H9 (cell line): ENCODE measurements at regions not wholly inside any gene's neighbourhood (a gene's known extent, or its start where the extent isn't known, plus 50 kb on each side); places are given as distances from the start of the nearest gene placed in this dataset.

Experiments used
- DNase-seq: peaks from one replicate; pipeline ENCODE4 v3.0.0-alpha.2; 2017
- H2AFZ ChIP-seq: one replicate; pipeline ENCODE4 v1.6.1; 2013; ENCODE audit warnings: mild to moderate bottlenecking, low read length, control low read depth, moderate library complexity
- H2AK5ac ChIP-seq: 2 replicates; pipeline ENCODE4 v1.6.1; 2013; ENCODE audit warnings: low read length, control low read depth, mixed read lengths; ENCODE audit not compliant: insufficient read length
- H2BK120ac ChIP-seq: one replicate; pipeline ENCODE4 v1.6.1; 2013; ENCODE audit warnings: low read depth, mild to moderate bottlenecking, low read length, control low read depth, inconsistent platforms; ENCODE audit not compliant: poor library complexity, severe bottlenecking
- H2BK12ac ChIP-seq: 2 replicates; pipeline ENCODE4 v1.6.1; 2013; ENCODE audit warnings: low read length, control low read depth, mixed read lengths, low read depth; ENCODE audit not compliant: insufficient read length
- H2BK15ac ChIP-seq: 2 replicates; pipeline ENCODE4 v1.6.1; 2013; ENCODE audit warnings: low read depth, low read length, control low read depth
- H2BK20ac ChIP-seq: one replicate; pipeline ENCODE4 v1.6.1; 2013; ENCODE audit warnings: low read depth, mild to moderate bottlenecking, low read length, control low read depth, inconsistent platforms; ENCODE audit not compliant: poor library complexity, severe bottlenecking
- H2BK5ac ChIP-seq: 2 replicates; pipeline ENCODE4 v1.6.1; 2013; ENCODE audit warnings: low read length, control low read depth, mixed read lengths; ENCODE audit not compliant: insufficient read length
- H3K14ac ChIP-seq: 2 replicates; pipeline ENCODE4 v1.6.1; 2013; ENCODE audit warnings: low read length, control low read depth; ENCODE audit not compliant: insufficient read depth
- H3K18ac ChIP-seq: 2 replicates; pipeline ENCODE4 v1.6.1; 2013; ENCODE audit warnings: low read depth, mild to moderate bottlenecking, mixed read lengths, low read length, control low read depth; ENCODE audit not compliant: insufficient read length
- H3K23ac ChIP-seq: 2 replicates; pipeline ENCODE4 v1.6.1; 2013; ENCODE audit warnings: low read length, control low read depth, mixed read lengths, low read depth; ENCODE audit not compliant: insufficient read length
- H3K23me2 ChIP-seq: 2 replicates; pipeline ENCODE4 v1.6.1; 2013; ENCODE audit warnings: low read depth, mild to moderate bottlenecking, mixed read lengths, low read length, control low read depth; ENCODE audit not compliant: insufficient read length, poor library complexity, severe bottlenecking
- H3K27ac ChIP-seq: 2 replicates; pipeline ENCODE4 v1.5.1; 2013; ENCODE audit warnings: low read length, control low read depth, mixed read lengths, low read depth; ENCODE audit not compliant: insufficient read length
- H3K27me3 ChIP-seq: 2 replicates; pipeline ENCODE4 v1.6.1; 2013; ENCODE audit warnings: low read length, control low read depth, inconsistent platforms; ENCODE audit not compliant: insufficient read depth
- H3K4ac ChIP-seq: 2 replicates; pipeline ENCODE4 v1.6.1; 2013; ENCODE audit warnings: low read depth, mild to moderate bottlenecking, control low read depth, inconsistent platforms, low read length, moderate library complexity
- H3K4me1 ChIP-seq: 2 replicates; pipeline ENCODE4 v1.6.1; 2013; ENCODE audit warnings: low read length, control low read depth, inconsistent platforms; ENCODE audit not compliant: insufficient read depth
- H3K4me2 ChIP-seq: 2 replicates; pipeline ENCODE4 v1.6.1; 2013; ENCODE audit warnings: low read length, control low read depth, mixed read lengths; ENCODE audit not compliant: insufficient read length, insufficient read depth
- H3K56ac ChIP-seq: 2 replicates; pipeline ENCODE4 v1.6.1; 2013; ENCODE audit warnings: low read depth, mild to moderate bottlenecking, mixed read lengths, low read length, control low read depth; ENCODE audit not compliant: insufficient read length
- H3K79me1 ChIP-seq: 2 replicates; pipeline ENCODE4 v1.6.1; 2013; ENCODE audit warnings: low read depth, mild to moderate bottlenecking, moderate library complexity, low read length, control low read depth, inconsistent platforms; ENCODE audit not compliant: insufficient read depth, poor library complexity, severe bottlenecking
- H3K79me2 ChIP-seq: 2 replicates; pipeline ENCODE4 v1.6.1; 2013; ENCODE audit warnings: low read length, control low read depth, inconsistent platforms; ENCODE audit not compliant: insufficient read depth
- H3K9ac ChIP-seq: 2 replicates; pipeline ENCODE4 v1.6.1; 2013; ENCODE audit warnings: low read length, control low read depth, mixed read lengths; ENCODE audit not compliant: insufficient read length; ENCODE audit errors: extremely low read depth
- H3K9me3 ChIP-seq: one replicate; pipeline ENCODE4 v1.6.1; 2013; ENCODE audit warnings: low read depth, low read length, inconsistent platforms; ENCODE audit not compliant: control insufficient read depth
- H3T11ph ChIP-seq: one replicate; pipeline ENCODE4 v1.6.1; 2013; ENCODE audit warnings: mild to moderate bottlenecking, low read length, control low read depth, inconsistent platforms
- H4K20me1 ChIP-seq: one replicate; pipeline ENCODE4 v1.6.1; 2013; ENCODE audit not compliant: control insufficient read depth, insufficient read length, insufficient read depth
- H4K5ac ChIP-seq: 2 replicates; pipeline ENCODE4 v1.6.1; 2013; ENCODE audit warnings: low read depth, mild to moderate bottlenecking, mixed read lengths, low read length, control low read depth; ENCODE audit not compliant: insufficient read length
- H4K8ac ChIP-seq: replicated peaks from 2 replicates; pipeline ENCODE4 v1.6.1; 2013; ENCODE audit warnings: low read length, control low read depth, mixed read lengths, low read depth; ENCODE audit not compliant: insufficient read length
- H4K91ac ChIP-seq: 2 replicates; pipeline ENCODE4 v1.6.1; 2013; ENCODE audit warnings: low read depth, mild to moderate bottlenecking, moderate library complexity, mixed read lengths, low read length, control low read depth; ENCODE audit not compliant: insufficient read length
- H3K27ac Mint-ChIP-seq, 3 experiments: 2 replicates in 2 of 3; 3 replicates in 1 of 3; pipeline ENCODE4 v1.8.0; 2020 to 2021; ENCODE audit warnings: mixed read lengths in 3 of 3, mild to moderate bottlenecking in 1 of 3, moderate library complexity in 1 of 3
- H3K27me3 Mint-ChIP-seq: 2 replicates; pipeline ENCODE4 v1.8.0; 2021; ENCODE audit warnings: low read depth, mild to moderate bottlenecking, moderate library complexity, mixed read lengths
- H3K36me3 Mint-ChIP-seq, 3 experiments: 2 replicates in 2 of 3; 3 replicates in 1 of 3; pipeline ENCODE4 v1.8.0; 2020 to 2021; ENCODE audit warnings: low read depth in 3 of 3, mixed read lengths in 3 of 3; ENCODE audit not compliant: insufficient read depth in 1 of 3
- H3K4me1 Mint-ChIP-seq, 2 experiments: 2 replicates each; pipeline ENCODE4 v1.8.0; 2020; ENCODE audit warnings: mixed read lengths in 2 of 2
- H3K4me3 Mint-ChIP-seq, 2 experiments: 2 replicates in 1 of 2; 3 replicates in 1 of 2; pipeline ENCODE4 v1.8.0; 2020 to 2021; ENCODE audit warnings: mild to moderate bottlenecking in 2 of 2, mixed read lengths in 2 of 2, moderate library complexity in 1 of 2
- H3K9me3 Mint-ChIP-seq, 2 experiments: 2 replicates in 1 of 2; 3 replicates in 1 of 2; pipeline ENCODE4 v1.8.0; 2020; ENCODE audit warnings: mild to moderate bottlenecking in 2 of 2, mixed read lengths in 2 of 2, moderate library complexity in 1 of 2
- TF ChIP-seq, protein P1 (sequence below): fragments of 200-600 bp; sonication (generic); conservative IDR thresholded peaks from 3 replicates; pipeline ENCODE4 v1.8.0; 2021; ENCODE audit warnings: antibody characterized with exemption, mild to moderate bottlenecking

DNA sequence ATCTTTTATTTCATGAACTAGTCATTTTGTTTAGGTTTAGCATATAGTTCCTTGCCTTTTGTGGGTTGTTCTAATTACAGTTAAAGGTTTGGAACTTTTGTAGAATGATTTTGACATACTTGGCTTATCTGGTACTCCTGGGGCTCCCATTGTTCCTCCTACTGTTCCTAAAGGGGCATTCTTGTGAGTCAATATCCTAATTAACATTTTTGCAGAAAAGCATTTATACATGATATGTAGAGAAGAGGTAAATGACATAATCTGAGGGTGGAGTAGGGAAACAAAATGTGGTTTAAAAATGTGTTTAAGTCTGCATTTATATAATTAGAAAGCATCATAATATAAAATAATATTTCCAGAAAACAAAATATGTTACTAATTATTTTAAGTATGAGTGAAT, 529.2 kb downstream of the FAT4 start:
- H3K27me3 Mint-ChIP-seq: no peaks in the 10 kb centered on the region
- no peaks in the 10 kb centered on the region for H3K79me2 ChIP-seq
- H3K4me1 Mint-ChIP-seq: peaks cover 2 to 6% of the 10 kb centered on the region in 2 experiments; a peak in 1 of 4 replicates
- H2BK5ac ChIP-seq: no peak overlapping the region
- no peaks in the 10 kb centered on the region for H3K36me3 Mint-ChIP-seq
- H3K4me3 Mint-ChIP-seq: no peak overlapping the region
- no peak overlapping the region for H3K4ac ChIP-seq
- H3K27ac ChIP-seq: no peak overlapping the region
- no peak overlapping the region for H3T11ph ChIP-seq
- H3K27me3 ChIP-seq: no peaks in the 10 kb centered on the region
- H4K20me1 ChIP-seq: no peaks in the 10 kb centered on the region
- no peak overlapping the region for H3K56ac ChIP-seq
- no peak overlapping the region for H3K23ac ChIP-seq
- no peak overlapping the region for H3K18ac ChIP-seq
- no peak overlapping the region for H3K27ac Mint-ChIP-seq
- no peak overlapping the region for H2BK120ac ChIP-seq
- no peak overlapping the region for H2BK15ac ChIP-seq
- no peak overlapping the region for H4K5ac ChIP-seq
- H2BK20ac ChIP-seq: no peak overlapping the region
- no peaks in the 10 kb centered on the region for H3K4me1 ChIP-seq
- no peak overlapping the region for H2BK12ac ChIP-seq
- H3K9me3 Mint-ChIP-seq: no peaks in the 10 kb centered on the region
- H3K79me1 ChIP-seq: no peaks in the 10 kb centered on the region
- no peak overlapping the region for H3K9ac ChIP-seq
- no peak for DNase-seq
- no peak overlapping the region for H4K8ac ChIP-seq
- no peak overlapping the region for H3K14ac ChIP-seq
- H2AK5ac ChIP-seq: no peak overlapping the region
- H2AFZ ChIP-seq: no peak overlapping the region
- no peak overlapping the region for H4K91ac ChIP-seq
- no peaks in the 10 kb centered on the region for H3K23me2 ChIP-seq
- no peaks in the 10 kb centered on the region for H3K9me3 ChIP-seq
- TF ChIP-seq, protein P1, sequence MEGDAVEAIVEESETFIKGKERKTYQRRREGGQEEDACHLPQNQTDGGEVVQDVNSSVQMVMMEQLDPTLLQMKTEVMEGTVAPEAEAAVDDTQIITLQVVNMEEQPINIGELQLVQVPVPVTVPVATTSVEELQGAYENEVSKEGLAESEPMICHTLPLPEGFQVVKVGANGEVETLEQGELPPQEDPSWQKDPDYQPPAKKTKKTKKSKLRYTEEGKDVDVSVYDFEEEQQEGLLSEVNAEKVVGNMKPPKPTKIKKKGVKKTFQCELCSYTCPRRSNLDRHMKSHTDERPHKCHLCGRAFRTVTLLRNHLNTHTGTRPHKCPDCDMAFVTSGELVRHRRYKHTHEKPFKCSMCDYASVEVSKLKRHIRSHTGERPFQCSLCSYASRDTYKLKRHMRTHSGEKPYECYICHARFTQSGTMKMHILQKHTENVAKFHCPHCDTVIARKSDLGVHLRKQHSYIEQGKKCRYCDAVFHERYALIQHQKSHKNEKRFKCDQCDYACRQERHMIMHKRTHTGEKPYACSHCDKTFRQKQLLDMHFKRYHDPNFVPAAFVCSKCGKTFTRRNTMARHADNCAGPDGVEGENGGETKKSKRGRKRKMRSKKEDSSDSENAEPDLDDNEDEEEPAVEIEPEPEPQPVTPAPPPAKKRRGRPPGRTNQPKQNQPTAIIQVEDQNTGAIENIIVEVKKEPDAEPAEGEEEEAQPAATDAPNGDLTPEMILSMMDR: no peak
- no peak overlapping the region for H3K4me2 ChIP-seq
